ENCODE measurements at regions not wholly inside any gene's neighbourhood (a gene's known extent, or its start where the extent isn't known, plus 50 kb on each side); places are given as distances from the start of the nearest gene placed in this dataset.
"Not testable (repeated sequence)": the region's sequence is repeated elsewhere in the genome, so short reads cannot be mapped to it uniquely, and the experiment has no call there.

GRCh38 chr20:30892541-30893345 lies 364.7 kb upstream of the DEFB115 start:
- no peak for FAIRE-seq
- no peak for DNase-seq (ENCODE audit: insufficient read length, low spot score)
- TF ChIP-seq POU2F2 (IDR thresholded peaks at IDR 0.05; ENCODE audit: low read depth, low read length) (no peak), SPI1 (IDR thresholded peaks at IDR 0.05; ENCODE audit: low read depth, low read length) (no peak), PAX5 (IDR thresholded peaks at IDR 0.05; ENCODE audit: insufficient read depth, low read length, severe bottlenecking) (no peak)

- DNase-seq (ENCODE audit: insufficient read length, low spot score); FAIRE-seq: not testable (repeated sequence)
Measured at GRCh38 chr20:30893346-30894314, 363.8 kb upstream of the DEFB115 start.

- FAIRE-seq; DNase-seq (ENCODE audit: insufficient read length, low spot score): not testable (repeated sequence)
Measured at GRCh38 chr20:30894707-30895353, 362.6 kb upstream of the DEFB115 start.

- FAIRE-seq = not testable (repeated sequence)
Measured at GRCh38 chr20:30895354-30895711, 362.1 kb upstream of the DEFB115 start.

GRCh38 chr20:30899370-30900079 lies 357.9 kb upstream of the DEFB115 start:
- not testable (repeated sequence) for FAIRE-seq; DNase-seq (ENCODE audit: insufficient read length, low spot score)

More at GRCh38 chr20:30895354-30895711, 362.1 kb upstream of the DEFB115 start:
- not testable (repeated sequence) for DNase-seq (ENCODE audit: insufficient read length, low spot score)

- not testable (repeated sequence) for FAIRE-seq
Measured at GRCh38 chr20:30900080-30900719, 357.3 kb upstream of the DEFB115 start.

GRCh38 chr20:30905231-30905630 lies 352.2 kb upstream of the DEFB115 start:
- not testable (repeated sequence) for FAIRE-seq; DNase-seq (ENCODE audit: insufficient read length, low spot score)

More at GRCh38 chr20:30900080-30900719, 357.3 kb upstream of the DEFB115 start:
- DNase-seq (ENCODE audit: insufficient read length, low spot score) = not testable (repeated sequence)

- FAIRE-seq (no peak), DNase-seq (ENCODE audit: insufficient read length, low spot score) (no peak)
- no peak for TF ChIP-seq PAX5 (IDR thresholded peaks at IDR 0.05; ENCODE audit: insufficient read depth, low read length, severe bottlenecking)
- TF ChIP-seq POLR2AphosphoS5 (IDR thresholded peaks at IDR 0.05; ENCODE audit: low read depth, low read length) = no peak
- no peak for TF ChIP-seq POLR2A (IDR thresholded peaks at IDR 0.05; ENCODE audit: low read depth, low read length)
- TF ChIP-seq POU2F2 (IDR thresholded peaks at IDR 0.05; ENCODE audit: low read depth, low read length) = no peak
- no peak for TF ChIP-seq TAF1 (IDR thresholded peaks at IDR 0.05; ENCODE audit: low read depth, low read length)
- TF ChIP-seq SPI1 (IDR thresholded peaks at IDR 0.05; ENCODE audit: low read depth, low read length) = no peak
Measured at GRCh38 chr20:30910937-30911725, 346.3 kb upstream of the DEFB115 start.

GRCh38 chr20:30911832-30912660 lies 345.4 kb upstream of the DEFB115 start:
- FAIRE-seq; DNase-seq (ENCODE audit: insufficient read length, low spot score): not testable (repeated sequence)

- DNase-seq (ENCODE audit: insufficient read length, low spot score) = not testable (repeated sequence)
Measured at GRCh38 chr20:30912661-30913026, 344.8 kb upstream of the DEFB115 start.

GRCh38 chr20:30916404-30916803 lies 341.1 kb upstream of the DEFB115 start:
- FAIRE-seq; DNase-seq (ENCODE audit: insufficient read length, low spot score): not testable (repeated sequence)

More at GRCh38 chr20:30912661-30913026, 344.8 kb upstream of the DEFB115 start:
- not testable (repeated sequence) for FAIRE-seq
